ENCODE measurements at regions not wholly inside any gene's neighbourhood (a gene's known extent, or its start where the extent isn't known, plus 50 kb on each side); places are given as distances from the start of the nearest gene placed in this dataset.

GRCh38 chr12:69015831-69016230 is 82.9 kb upstream of the CPM start:
- WGBS, 3 donors, result 59 to 61% (median 61%) methylated on average over 6 of the region's 6 CpGs
- no peaks in the 10 kb centered on the region for H3K27me3 ChIP-seq
- DNase-seq, result no peak
- TF ChIP-seq EP300 (IDR thresholded peaks at IDR 0.05) (no peak), CTCF (IDR thresholded peaks at IDR 0.05) (no peak), POLR2A (IDR thresholded peaks at IDR 0.05) (no peak)
- intact Hi-C loops (cut with DNase I), result no loop called here
- H3K27ac ChIP-seq, result no peak overlapping the region
- no peaks in the 10 kb centered on the region for H3K9me3 ChIP-seq
- no peak overlapping the region for H3K4me3 ChIP-seq
- H3K4me1 ChIP-seq (ENCODE audit: insufficient read depth), result no peaks in the 10 kb centered on the region
- H3K36me3 ChIP-seq, result no peaks in the 10 kb centered on the region

- intact Hi-C loops (cut with DNase I), result no loop called here
These were observed 86.1 kb upstream of the CPM start for GRCh38 chr12:69019082-69019481.

DNA sequence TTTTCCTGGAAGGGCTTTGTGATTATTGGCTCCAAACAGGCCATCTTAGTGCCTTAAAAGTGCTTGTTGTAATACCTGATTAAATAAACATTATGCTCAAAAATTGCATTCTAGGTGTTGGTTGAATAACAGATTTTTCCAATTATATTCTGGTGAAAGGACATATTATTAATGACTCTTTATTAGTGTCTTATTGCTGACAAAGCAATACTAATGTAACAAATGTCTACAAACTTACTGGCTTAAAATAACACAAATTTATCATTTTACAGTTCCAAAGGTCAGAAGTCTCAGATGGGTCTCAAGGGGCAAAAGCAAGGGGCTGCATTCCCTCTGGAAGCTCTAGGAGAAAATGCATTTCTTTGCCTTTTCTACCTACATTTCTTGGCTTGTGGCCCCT is 86.9 kb upstream of the CPM start:
- Histone ChIP-seq H3K36me3 (no peaks in the 10 kb centered on the region), H3K27me3 (no peaks in the 10 kb centered on the region), H3K4me3 (no peak overlapping the region), H3K9me3 (no peaks in the 10 kb centered on the region), H3K27ac (no peak overlapping the region), H3K4me1 (ENCODE audit: insufficient read depth) (no peaks in the 10 kb centered on the region)
- intact Hi-C loops (cut with DNase I), result no loop called here
- no peak for DNase-seq
- TF ChIP-seq POLR2A (IDR thresholded peaks at IDR 0.05) (no peak), EP300 (IDR thresholded peaks at IDR 0.05) (no peak), CTCF (IDR thresholded peaks at IDR 0.05) (no peak)

More at GRCh38 chr12:69019082-69019481, 86.1 kb upstream of the CPM start:
- Histone ChIP-seq H3K4me3 (no peak overlapping the region), H3K36me3 (no peaks in the 10 kb centered on the region), H3K4me1 (ENCODE audit: insufficient read depth) (no peaks in the 10 kb centered on the region), H3K27ac (no peak overlapping the region), H3K27me3 (no peaks in the 10 kb centered on the region), H3K9me3 (no peaks in the 10 kb centered on the region)
- TF ChIP-seq EP300 (IDR thresholded peaks at IDR 0.05), result no peak
- TF ChIP-seq POLR2A (IDR thresholded peaks at IDR 0.05), result no peak
- TF ChIP-seq CTCF (IDR thresholded peaks at IDR 0.05), result no peak
- DNase-seq, result no peak

DNA sequence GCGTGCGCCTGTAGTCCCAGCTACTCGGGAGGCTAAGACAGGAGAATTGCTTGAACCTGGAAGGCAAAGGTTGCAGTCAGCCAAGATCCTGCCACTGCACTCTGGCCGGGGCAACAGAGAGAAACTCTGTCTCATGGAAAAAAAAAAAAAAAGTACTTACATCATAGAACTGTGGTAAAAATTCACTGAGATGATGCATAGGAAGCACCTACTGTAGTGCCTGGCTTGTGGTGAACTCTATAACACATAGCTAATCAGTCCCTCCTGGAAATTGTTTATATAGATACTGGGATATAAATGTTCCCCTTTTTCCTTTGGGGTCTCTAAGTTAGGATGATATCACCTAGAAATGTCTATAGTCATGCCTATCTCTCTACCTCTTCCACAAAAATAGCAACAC is 89.7 kb upstream of the CPM start:
- no peaks in the 10 kb centered on the region for H3K4me1 ChIP-seq (ENCODE audit: insufficient read depth)
- TF ChIP-seq POLR2A (IDR thresholded peaks at IDR 0.05) (no peak), CTCF (IDR thresholded peaks at IDR 0.05) (no peak), EP300 (IDR thresholded peaks at IDR 0.05) (no peak)
- no peaks in the 10 kb centered on the region for H3K27me3 ChIP-seq
- no peak for DNase-seq
- no peak overlapping the region for H3K4me3 ChIP-seq
- intact Hi-C loops (cut with DNase I), result no loop called here
- H3K36me3 ChIP-seq, result no peaks in the 10 kb centered on the region
- WGBS, 3 donors, result 93 to 95% (median 94%) methylated on average over 4 of the region's 4 CpGs
- no peaks in the 10 kb centered on the region for H3K9me3 ChIP-seq
- H3K27ac ChIP-seq, result no peak overlapping the region

DNA sequence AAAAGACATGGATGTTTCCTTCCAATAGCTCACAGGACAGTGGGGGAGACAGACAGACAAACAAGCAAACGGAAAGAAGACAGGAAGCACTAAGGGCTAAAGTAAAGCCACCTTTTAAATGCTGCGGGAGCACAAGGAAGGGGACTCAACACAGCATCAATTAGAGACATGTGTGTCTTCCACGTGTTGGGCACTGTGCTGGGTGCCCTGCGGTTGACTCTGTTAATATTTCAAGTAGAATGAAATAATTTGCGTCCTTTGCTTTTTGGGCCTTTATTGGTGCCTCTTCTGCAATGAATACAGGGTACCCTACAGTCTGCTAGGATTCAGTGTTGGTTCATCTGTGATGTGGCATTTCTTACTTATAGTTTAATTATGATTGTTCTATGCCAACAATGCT is 90.9 kb upstream of the CPM start:
- Histone ChIP-seq H3K27ac (no peak overlapping the region), H3K4me1 (ENCODE audit: insufficient read depth) (peaks cover 1% of the 10 kb centered on the region), H3K9me3 (no peaks in the 10 kb centered on the region), H3K4me3 (no peak overlapping the region), H3K27me3 (no peaks in the 10 kb centered on the region), H3K36me3 (no peaks in the 10 kb centered on the region)
- no peak for TF ChIP-seq CTCF (IDR thresholded peaks at IDR 0.05)
- intact Hi-C loops (cut with DNase I), result no loop called here
- WGBS, 3 donors, result 82 to 85% (median 84%) methylated on average over 5 of the region's 5 CpGs
- no peak for DNase-seq

Measured in ovary (tissue), 7 donors.